GM21390 (cell line): ENCODE measurements at regions not wholly inside any gene's neighbourhood (a gene's known extent, or its start where the extent isn't known, plus 50 kb on each side); places are given as distances from the start of the nearest gene placed in this dataset.
A peak's percentile ranks its signal among the peaks of the same experiment; 100 is the strongest.
"Not testable (repeated sequence)": the region's sequence is repeated elsewhere in the genome, so short reads cannot be mapped to it uniquely, and the experiment has no call there.

Experiments
- ATAC-seq: cut with Tn5 transposase; IDR thresholded peaks from one replicate; pipeline ENCODE4 v1.9.1; 2021; ENCODE audit not compliant: unreplicated experiment

DNA sequence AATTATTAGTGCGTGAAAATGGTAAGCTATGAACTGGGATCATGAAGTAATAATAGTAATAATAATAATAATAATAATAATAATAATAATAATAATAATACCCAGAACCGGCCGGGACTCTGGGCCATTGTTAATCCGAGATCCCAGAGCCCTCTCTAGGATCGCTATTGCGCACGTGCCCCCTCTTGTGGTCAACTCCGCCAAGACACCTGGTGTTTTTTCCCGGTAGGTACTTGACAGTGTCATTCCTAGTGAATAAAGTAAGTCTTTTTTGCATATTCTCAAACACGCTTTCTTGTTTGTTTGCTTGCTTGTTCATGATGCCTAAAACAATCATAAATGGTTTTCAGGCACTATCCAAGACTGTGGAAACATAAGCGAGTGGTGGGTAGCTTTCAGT is 513.7 kb downstream of the RPIA start:
- ATAC-seq, result not testable (repeated sequence)

DNA sequence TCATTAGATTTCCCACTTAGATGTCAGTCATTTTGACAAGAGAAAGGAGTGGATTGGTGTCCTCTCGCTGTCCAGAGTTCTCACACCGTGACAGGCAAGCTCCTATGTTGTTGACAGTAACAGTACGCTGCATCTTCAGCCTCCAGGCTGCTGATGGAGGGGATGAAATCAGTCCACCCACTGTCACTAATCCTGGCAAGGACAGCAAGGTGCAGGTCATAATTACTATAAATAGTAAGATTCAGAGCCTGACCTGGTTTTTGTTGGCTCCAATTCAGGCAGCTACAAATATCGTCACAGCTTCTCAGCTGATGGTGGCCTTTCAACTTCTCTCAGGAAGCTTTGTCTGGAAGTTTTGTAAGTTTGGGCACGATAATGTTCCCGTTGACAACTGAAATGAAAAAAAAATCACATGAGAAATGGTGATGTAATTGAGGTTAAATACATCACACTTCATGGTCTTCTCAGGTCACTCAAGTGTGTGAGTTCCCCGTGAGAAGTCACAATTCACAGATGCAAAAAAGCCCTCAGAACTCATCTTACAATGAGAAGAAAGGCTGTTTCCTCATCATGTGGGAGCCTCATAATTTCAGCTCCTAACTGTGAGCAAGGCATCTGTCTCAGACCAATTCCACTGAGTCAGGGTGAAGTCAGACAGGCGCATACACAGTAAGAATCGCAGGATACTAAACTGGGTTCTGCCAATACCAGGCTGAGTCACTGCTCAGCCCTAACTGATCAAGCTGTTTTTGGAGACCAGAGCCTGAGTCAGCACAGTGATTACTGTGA is 516.9 kb downstream of the RPIA start:
- ATAC-seq, result not testable (repeated sequence)

DNA sequence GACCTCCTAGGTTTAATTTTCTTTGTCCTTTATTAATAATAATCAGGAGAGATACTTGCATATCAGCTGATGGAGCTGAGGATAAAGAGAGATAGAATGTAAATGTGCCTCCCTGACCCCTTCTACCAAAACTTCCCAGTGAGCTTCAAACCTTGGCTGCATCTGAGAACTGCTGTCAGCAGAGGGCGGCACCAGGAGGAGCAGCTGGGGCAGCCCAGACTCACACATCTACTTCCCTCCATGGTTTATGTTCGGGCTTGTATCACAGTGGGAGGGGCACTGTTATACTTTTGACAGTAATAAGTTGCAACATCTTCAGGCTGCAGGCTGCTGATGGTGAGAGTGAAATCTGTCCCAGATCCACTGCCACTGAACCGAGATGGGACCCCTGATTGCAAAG is 521.7 kb downstream of the RPIA start:
- ATAC-seq, result not testable (repeated sequence)

DNA sequence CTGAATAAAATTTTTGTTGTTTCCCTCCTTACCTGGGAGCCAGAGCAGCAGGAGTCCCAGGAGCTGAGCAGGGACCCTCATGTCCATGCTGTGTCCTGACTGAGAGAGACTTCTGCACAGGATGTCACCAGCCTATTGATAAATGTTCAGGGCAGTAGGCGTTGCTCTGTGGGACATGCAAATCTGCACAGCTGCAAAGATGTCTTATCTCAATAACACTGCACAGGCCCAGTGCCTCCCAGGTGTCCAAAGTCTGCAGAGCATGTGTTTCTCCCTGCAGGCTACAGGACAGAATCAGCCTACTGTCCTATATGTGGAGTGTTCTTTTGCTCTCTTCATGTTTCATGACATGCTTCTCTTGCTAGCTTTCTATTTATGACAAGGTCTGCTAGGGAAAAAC is 522.3 kb downstream of the RPIA start:
- ATAC-seq, result not testable (repeated sequence)

DNA sequence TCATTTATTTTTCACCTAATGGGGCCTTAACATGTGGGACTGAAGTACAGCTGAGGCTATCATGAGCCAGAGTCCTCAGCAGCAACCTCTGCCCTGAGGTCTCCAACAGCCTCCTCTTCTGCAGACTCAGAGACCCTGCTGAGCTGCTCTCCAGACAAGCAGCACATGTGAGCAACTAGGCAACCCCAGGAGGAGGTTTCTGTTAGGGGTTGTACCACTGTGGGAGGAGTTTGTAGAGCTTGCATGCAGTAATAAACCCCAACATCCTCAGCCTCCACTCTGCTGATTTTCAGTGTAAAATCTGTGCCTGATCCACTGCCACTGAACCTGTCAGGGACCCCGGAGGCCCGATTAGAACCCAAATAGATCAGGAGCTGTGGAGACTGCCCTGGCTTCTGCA is 530.0 kb downstream of the RPIA start:
- ATAC-seq, result not testable (repeated sequence)

DNA sequence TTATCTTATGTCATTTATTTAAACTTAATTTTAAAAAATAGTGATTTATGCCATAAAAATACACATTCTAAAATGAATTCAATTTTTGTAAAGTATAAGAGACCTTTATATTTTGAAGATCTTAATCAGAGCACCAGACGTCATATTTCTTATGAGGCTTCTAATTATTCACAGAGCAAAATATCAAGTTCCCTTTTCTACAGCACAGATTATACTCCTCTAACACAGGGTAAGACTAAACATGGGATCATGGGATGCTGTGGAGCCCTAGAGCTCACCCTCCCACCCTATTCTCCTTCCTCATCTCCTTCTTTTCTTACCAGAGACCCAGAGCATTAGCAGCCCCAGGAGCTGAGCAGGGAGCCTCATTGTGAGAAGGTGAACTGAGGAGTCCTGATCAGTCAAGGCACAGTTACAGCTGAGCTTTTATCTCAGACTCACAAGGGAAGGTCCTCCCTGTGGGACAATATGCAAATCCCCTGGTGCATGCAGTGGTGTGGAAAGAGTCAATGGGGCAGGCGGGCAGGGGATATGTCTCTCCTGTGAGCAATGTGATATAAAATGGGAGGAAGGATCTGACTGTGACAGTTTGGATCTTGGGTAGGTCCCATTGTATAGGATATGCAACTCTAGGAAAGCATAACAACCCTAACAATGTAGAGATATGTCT is 530.7 kb downstream of the RPIA start:
- not testable (repeated sequence) for ATAC-seq

DNA sequence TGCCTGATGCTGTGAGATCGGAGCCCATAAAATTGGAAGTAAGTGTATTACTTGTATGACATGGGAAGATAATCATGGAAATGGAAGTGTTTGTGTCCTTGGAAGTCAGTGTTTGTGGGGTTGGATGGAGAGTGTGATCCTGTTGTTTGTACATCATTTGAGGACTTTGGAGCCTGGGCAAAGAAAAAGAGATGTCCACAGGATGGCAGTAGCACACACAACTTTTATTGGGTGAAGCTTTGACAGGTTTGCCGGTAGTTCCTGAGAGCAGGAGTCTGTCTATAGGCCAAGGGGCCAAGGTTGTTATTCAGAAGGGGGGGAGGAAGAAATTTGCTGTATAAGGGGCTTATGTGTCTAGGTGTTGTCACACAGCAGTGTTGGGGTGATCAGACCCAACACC is 533.3 kb downstream of the RPIA start:
- not testable (repeated sequence) for ATAC-seq

DNA sequence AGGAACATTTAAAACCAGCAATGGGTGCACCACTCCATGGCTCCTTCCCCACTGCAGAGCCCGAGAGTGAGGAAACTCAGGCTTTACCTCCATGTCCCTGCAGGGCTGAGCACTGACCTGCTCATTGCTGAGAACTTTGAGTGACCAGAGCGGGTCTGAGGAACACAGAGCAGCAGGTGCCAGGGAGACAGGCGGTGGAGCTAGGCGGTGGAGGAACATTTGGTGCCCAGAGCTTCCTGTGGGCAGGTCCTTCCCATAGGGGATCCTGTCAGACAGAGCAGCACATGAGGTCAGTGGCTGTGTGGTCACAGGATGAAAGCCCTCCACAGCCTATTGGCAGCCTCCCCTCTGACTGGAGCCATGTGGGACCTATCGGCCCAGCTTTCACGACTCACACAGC is 538.5 kb downstream of the RPIA start:
- not testable (repeated sequence) for ATAC-seq

DNA sequence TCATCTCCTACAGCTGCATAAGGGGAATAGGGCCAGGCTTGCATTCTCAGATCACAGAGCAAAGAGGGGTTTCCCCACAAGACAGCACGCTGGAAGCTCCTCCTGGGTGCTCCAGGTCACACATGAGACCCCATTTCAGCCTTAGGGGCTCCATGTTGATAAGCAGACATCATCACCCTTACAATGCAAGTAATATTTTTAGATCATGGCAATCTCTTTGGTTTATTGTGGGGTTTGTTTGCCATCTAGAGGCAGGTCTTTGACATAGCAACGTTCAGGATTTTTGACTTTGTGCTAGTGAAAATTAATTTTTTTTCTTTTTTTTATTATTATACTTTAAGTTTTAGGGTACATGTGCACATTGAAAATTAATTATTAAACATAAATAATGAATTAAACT is 539.8 kb downstream of the RPIA start:
- not testable (repeated sequence) for ATAC-seq

DNA sequence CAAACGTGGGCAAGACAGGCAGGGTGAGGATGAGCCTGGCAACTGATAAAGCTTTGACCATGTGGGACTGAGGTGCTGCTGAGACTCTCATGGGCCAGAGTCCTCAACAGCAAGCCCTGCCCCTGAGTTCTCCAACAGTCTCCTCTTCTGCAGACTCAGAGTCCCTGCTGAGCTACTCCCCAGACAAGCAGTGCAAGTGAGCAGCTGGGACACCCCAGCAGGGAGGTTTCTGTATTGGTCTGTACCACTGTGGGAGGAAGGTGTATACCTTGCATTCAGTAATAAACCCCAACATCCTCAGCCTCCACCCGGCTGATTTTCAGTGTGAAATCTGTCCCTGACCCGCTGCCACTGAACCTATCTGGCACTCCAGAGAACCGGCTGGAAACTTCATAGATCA is 542.5 kb downstream of the RPIA start:
- ATAC-seq, result not testable (repeated sequence)

DNA sequence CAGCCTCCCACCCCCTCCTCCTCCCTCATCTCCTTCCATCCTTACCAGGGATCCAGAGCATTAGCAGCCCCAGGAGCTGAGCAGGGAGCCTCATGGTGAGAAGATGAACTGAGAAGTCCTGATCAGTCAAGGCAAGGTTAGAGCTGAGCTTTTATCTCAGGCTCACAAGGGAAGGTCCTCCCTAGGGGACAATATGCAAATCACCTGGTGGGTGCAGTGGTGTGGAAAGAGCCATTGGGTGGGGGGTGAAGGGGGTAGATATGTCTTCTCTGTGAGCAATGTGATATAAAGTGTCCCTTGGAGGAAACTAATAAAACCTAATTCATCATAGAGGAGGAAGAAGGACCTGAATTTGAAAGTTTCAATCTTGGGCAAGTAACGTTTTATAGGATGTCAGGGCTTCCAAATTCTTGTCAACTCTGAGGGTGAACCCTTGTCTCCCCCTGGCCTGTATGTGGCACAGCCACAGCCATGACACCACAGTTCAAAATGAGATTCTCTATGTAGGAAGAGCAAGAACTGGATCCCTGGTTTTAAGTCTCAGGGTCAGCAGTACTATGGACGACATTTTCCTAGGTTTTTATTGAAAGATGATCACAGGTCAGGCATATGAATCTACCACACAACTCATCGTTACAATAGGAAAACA is 543.5 kb downstream of the RPIA start:
- ATAC-seq, result not testable (repeated sequence)

DNA sequence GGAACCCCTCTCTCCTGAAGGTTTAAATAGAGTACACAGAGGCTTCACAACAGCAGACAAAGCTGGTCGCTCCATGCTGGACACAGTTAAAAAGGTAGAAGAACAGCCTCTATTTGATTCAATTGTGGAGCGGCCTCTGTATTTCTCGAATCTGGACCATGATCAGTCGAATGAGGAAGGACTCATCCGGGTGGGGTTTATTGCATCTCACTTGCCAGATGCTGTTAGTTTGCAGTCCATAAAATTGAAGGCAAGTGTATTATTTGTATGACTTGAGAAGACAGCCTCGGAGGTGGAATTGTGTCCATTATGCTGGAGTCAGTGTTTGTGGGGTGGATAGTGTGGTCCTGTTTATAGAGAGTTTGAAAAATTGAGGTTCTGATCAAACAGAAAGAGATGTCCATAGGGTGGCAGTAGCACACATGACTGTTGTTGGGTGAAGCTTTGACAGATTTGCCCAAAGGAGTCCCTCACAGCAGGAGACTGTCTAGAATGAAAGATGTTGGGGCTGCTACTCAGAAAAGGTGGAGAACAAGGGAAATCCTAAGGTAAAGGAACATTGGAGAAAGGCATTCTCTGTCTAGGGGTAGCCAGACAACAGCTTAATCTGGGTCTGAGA is 545.5 kb downstream of the RPIA start:
- not testable (repeated sequence) for ATAC-seq

DNA sequence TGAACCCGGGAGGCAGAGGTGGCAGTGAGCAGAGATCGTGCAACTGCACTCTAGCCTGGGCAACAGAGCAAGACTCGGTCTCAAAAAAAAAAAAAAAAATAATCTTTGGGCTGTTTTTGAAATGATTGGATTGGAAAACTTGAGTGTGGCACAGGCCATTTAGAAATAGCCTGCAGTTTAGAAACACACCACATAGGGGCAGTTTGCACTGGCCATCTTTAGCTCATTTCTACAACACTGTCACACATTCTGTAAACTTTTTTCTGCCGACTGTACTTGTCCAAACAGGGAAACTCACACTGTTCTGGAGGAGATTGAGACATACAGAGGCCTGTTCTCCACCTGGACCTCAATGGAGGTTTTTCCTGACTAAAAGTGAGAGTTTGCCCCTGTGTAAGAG is 546.3 kb downstream of the RPIA start:
- ATAC-seq, result not testable (repeated sequence)

DNA sequence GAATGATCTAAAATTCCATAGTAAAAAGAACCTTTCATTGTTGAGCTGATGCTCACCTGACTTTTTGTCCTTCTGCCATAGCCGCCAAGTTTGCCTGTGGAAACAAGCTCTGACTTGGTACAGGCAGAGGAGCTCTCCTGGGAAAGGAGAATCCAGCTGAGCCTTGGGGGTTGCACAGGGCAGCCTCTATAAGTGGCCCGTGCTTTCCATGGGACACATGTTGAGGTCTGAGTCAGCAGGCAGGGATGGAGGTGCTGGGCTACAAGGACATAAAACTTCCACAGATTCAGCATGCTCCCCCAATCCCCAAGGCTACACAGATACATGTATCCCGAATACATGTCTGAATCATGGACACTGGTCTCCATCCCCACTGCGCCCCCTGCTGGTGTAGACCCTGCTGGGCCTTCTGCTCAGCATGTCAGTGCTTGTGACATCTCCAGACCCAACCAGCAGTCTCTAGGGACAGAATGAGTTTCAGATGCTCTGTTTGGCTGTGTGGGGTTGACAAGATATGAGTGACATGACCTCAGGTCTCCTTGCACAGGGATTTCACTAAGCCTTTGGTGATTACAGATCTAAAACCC is 551.7 kb downstream of the RPIA start:
- ATAC-seq, result peak; percentile 89

DNA sequence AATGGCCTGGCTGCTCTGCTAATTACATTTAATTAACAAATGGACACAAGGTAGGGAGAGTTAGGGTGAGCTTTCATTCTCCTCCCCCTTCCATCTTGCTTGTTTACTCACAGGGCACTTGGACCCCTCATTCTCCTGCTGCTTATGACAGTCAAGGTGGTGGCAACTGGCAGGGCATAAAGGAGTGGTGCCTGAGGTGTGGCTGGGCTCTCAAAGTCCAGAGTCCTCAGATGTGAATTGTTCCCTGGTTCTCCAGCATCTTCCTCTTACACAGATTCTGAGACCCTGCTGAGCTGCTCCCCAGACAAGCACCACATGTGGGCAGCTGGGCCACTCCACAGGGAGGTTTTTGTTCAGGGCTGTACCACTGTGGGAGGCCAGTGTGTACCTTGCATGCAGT is 552.9 kb downstream of the RPIA start:
- ATAC-seq, result not testable (repeated sequence)

DNA sequence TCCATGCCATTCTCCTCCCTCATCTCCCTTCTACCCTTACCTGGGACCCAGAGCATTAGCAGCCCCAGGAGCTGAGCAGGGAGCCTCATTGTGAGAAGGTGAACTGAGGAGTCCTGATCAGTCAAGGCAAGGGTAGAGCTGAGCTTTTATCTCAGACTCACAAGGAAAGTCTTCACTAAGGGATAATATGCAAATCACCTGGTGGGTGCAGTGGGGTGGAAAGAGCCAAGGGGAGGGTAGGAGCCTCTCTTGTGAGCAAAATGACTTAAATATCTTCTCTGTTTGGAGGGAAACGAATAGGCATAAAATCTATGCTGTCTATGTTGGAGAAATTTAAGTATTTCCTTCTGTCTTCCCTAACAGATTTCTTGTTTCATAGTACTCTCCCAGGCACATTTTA is 554.0 kb downstream of the RPIA start:
- ATAC-seq, result not testable (repeated sequence)

DNA sequence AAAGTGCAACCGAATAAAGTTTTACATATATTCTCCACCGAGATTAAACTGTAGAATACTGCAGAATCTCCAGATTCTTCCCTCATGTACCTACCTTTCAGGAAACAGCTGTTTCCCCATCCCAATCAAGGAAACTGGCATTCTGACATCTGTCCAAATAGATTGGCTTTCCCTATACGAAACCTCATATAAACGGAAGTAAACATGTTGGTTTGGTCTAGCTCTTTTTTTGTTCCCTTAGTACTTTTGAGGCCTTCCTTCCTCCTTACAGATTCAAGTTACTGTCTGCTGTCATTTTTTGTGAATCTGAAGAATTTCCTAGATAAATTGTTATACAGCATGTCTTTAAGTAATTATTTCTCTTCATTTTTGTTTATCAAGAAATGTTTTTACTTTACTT is 554.6 kb downstream of the RPIA start:
- not testable (repeated sequence) for ATAC-seq

DNA sequence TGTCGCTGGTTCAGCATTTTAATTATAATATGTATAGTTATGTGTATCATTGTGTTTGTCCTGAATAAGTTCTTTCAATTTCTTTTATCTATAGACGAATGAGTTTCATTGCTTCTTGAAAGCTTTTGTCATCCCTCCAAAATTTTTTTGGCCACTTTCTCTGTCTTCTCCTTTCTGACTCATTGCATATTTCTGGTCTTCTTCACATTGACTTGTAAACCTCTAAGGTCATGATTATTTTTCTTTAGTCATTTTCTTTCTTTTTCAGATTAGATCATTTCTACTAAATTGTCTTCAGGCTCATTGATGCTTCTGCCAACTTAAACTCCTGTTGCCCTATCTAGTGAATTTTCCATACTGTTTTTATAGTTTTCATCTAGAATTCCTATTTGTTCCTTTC is 555.1 kb downstream of the RPIA start:
- ATAC-seq, result not testable (repeated sequence)

DNA sequence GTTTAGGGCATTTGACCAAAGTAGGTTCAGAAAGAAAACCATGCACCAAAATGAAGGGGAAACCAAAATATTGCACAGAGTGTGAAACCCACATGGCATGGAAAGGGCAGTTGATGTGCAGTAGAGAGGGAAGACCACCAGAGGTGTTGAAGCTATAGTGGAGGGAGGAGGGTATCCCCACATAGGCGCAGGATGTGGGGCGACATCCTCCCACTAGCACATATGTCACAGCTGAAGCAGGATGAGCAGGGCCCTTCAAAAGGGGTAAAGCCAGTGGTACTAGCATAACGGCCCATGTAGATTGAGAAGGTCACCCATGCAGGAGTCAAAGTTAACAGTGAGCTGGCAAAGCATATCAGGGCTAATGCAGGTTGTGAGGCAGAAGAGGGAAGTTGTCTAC is 563.5 kb downstream of the RPIA start:
- not testable (repeated sequence) for ATAC-seq

DNA sequence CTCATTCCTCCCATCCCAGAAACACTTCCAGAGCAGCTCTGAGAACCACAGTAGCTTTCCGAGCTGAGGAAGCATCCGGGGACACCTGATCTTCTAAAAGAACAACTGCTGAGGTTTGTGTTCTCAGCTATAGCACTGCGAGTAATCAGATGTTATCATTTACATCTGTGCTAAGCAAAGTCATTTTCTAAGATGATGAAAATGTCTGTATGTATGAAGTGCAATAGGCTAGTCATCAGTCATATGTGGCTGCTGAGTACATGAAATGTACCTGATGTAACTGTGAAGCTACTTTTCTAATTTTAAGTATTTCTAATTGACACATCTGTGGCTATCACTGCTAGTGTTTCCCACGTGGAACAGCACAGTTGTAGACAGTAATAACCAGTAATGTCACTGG is 582.0 kb downstream of the RPIA start:
- not testable (repeated sequence) for ATAC-seq

DNA sequence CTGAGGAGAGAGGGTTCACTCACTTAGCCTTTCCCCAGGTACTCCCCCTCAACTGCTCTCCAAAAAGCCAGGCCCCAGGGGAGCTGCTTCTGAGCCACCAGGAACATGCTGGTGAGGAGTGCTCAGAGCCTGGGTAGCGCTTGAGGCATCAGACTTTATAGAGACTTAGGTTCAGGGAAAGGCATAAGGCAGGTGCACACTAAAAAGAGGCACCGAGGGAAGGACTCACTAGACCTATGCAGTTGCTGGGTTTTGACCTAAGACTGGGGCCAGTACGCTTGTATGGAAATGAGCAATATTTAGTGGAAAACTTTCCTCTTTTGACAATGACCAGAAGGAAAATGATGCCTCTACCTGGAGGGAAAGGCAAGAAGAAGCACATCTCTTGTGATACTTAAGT is 589.1 kb downstream of the RPIA start:
- not testable (repeated sequence) for ATAC-seq
